DMS53 (cell line): ENCODE measurements at regions not wholly inside any gene's neighbourhood (a gene's known extent, or its start where the extent isn't known, plus 50 kb on each side); places are given as distances from the start of the nearest gene placed in this dataset.

Experiments used
- DNase-seq: peaks from one replicate; lab custom pipeline; 2025; lab: John Stamatoyannopoulos, UW

DNA sequence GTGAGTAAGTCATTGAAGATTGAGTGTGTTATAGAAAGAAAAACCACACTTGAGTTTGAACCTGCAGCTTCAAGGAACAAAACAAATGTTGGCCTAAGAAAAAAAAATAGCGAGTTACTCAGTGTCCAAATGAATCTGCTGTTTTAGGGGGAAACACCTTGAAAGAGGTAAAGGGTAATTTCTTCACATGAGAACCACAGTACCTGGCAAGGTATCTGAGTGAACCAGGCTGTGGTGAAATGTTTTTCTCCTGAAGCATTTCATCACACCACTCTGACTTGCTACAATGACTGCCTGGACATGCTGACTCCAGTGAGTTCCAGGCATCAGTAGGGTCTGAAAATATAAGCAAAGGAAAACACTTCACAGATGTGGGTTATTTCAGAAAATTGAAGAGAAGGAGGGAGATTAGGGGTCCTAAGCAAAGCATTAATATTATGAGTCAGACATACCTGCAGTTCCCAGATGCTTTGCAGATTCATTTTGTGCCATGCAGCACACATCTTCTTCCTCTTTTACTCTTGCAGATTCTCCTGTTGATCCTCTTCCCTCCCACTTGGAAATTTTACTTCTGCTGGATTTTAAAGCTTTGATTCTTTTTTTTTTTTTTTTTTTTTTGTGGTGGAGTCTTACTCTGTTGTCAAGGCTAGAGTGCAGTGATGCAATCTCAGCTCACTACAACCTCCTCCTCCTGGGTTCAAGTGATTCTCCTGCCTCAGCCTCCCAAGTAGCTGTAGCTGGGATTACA is 206.2 kb upstream of the SGK1 start:
- DNase-seq, result no peak

DNA sequence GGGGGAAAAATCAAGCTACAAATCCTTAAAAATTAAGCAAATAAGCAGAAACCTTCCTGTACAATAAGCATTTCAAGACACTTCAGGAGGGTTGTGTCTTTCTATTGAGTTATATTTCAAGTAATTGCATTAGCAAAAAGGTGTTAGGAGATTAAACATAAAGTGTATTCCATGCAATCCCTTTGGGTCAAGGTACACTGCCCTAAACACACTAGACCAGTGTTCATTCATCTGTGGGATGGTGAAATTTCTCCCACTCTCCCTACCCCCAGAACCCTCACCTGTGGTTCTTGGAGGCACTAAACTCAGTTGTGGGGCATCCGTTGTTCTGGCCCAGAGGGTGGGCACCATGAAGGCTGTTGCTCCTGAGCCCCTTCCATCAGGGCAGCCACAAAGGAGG is 205.1 kb upstream of the SGK1 start:
- DNase-seq, result no peak

GRCh38 chr6:134521116-134521501 is 203.2 kb upstream of the SGK1 start:
- peak; percentile 76 for DNase-seq

DNA sequence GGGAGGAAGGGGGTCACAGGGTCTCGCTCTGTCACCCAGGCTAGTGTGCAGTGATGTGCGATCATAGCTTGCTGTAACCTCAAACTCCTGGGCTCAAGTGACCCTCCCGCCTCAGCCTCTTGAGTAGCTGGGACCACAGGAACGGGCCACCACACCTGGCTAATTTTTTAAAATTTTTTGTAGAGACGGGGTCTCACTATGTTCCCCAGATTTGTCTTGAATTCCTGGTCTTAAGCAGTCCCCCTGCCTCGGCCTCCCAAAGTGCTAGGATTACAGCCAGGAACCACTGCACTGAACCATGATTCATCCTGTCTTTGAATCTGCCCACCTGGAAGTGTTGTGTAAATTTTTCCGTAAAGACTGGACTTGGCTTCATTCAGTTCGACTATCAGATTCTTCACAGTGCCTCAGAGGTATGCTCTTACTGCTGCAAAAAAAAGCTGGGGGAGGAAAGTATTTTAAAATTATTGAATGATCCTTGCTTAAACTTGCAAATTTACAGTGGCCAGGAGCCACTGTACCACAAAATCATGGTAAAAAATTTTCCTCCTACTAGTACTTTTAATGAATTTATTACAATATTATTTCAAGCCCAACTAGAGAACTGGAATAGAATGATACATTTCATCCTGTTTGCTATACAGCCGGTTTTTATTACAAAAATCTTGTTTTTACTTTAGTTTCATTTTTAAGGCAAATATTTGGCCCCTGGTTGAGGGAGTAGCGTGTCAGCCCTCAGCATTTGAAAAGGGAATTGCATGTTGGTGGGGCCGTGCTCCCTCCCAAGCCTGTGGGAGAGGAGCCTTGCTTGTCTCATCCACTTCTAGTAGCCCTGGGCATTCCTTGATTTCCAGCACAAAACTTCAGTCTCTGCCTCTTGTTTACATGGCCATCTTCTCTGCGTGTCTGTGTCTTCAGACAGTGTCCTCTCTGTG is 202.5 kb upstream of the SGK1 start:
- DNase-seq, result peak; percentile 39

GRCh38 chr6:134519465-134519864 is 201.6 kb upstream of the SGK1 start:
- no peak for DNase-seq

GRCh38 chr6:134517868-134518267 is 200.0 kb upstream of the SGK1 start:
- no peak for DNase-seq

- peak; percentile 51 for DNase-seq
These were observed 199.3 kb upstream of the SGK1 start for GRCh38 chr6:134517145-134517658.

DNA sequence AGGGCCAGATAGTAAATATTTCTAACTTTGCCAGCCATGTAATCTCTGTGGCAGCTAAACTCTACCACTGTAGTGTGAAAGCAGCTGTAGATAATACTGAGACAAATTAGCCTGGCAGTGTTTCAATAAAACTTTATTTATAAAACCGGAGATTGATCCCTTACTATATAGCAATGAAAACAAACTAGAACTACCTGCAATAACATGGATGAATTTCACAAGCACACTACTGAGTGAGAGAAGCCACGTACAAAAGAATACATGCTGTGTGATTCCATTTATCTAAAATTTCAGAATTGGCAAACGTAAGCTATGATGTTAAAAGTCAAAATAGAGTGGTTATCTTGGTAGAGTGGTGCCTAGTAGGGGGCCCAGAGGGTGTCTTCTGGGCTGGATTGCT is 198.7 kb upstream of the SGK1 start:
- DNase-seq, result no peak

DNA sequence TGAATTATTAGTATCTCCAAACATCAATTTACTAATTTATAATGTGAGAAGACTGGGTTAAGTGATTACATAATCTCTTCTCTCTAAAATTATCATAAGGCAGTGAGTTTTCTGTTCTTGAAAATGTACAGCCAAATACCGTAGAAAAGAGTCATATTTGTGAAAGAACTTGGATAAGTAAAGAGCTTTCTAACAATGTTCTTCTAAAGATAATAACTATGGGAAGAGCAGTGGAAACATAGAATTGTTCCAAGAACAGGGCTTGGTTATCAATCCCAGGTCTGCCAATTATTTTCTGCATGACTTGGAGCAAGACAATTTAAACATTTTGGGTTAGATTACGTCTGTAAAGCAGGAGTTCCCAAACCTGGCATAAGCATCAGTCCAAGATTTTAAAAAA is 198.1 kb upstream of the SGK1 start:
- no peak for DNase-seq

GRCh38 chr6:134512981-134513391 is 195.1 kb upstream of the SGK1 start:
- DNase-seq, result no peak

DNA sequence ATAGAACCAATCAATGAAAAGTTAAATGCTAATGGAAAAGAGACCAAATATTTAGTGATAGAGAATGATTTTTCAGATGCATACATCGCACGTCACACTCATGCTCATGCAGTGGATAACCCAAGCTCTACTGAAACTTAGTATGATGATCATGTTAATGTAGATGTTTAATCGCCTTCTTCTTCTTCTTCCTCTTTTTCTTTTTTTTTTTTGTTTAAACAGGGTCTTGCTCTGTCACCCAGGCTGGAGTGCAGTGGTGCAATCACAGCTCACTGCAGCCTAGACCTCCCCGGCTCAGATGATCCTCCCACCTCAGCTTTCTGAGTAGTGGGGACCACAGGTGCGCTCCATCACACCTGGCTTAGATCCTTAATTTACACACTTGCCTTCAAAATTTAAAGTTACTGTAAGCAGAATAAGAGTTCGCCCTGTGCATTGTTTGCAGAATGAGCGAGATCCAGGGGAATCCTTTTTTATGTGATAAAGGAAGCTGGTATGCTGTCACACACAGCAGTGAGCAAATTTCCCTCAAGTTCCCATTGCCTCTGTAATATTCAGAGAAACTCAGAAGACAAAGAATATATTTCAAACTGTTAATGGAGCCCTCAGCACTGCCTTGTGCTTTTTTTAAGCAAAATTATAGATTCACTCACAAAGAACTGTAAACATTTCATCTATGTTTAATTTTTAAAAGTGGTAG is 194.2 kb upstream of the SGK1 start:
- DNase-seq, result no peak

- no peak for DNase-seq
These were observed 193.0 kb upstream of the SGK1 start for GRCh38 chr6:134510920-134511319.

DNA sequence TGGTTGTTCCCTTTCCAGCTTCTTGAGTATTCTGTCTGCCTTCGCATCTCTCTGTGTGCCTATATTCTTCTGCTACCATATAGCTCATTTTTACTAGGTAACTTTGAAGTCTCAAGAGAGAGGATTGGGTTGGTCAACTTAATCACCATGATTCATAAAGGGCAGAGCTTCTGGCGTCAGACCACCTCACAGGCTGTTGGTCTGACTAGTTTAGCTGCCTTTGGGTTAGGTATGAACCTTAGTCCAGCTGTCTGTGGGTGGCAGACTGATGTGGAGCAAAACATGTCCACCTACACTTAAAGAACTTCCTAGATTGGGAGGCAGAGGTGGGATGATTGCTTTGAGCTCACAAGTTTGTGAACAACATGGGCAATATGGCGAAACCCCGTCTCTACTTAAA is 192.2 kb upstream of the SGK1 start:
- no peak for DNase-seq

DNA sequence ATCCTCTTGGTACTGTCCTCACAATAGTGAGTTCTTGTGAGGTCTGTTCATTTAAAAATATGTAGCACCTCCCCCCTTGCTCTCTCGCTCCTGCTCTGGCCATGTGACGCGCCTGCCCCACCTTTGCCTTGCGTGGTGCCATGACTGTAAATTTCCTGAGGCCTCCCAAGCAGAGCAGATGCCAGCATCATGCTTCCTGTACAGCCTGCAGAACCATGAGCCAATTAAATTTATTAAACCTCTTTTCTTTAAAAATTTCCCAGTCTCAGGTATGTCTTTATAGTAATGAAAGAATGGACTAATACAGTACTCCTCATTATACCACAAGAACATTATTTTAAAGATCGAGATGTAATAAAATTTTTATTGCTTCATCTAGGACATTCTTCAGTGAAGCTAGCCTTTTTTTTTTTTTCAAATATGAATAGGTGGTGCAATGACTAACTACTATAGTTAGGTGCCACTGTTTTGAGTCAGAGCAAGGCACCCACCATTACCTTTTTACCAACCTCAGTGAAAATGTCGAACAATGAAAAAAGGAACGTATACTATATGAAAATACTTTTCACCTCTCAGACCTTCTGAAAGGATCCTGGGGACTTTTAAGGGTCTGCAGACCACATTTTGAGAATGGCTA is 191.1 kb upstream of the SGK1 start:
- DNase-seq, result no peak

DNA sequence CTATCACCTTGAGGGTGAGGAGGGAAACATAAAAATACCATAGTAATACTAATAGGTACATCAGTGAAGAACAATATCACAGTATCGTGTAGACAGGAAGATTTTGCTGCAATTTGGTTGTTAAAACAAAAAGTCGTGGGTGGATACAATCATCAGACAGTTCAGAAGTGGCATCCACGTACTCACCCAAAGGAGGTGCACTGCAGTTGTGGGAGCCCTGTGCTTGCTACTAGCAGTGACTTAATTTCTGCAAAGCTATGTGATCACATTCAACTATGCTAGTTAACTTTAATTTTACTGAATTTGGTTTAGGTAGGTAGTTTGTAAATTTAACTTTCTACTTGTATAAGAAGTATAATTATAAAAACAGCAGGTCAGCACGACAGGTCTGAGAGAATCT is 188.2 kb upstream of the SGK1 start:
- DNase-seq, result no peak

DNA sequence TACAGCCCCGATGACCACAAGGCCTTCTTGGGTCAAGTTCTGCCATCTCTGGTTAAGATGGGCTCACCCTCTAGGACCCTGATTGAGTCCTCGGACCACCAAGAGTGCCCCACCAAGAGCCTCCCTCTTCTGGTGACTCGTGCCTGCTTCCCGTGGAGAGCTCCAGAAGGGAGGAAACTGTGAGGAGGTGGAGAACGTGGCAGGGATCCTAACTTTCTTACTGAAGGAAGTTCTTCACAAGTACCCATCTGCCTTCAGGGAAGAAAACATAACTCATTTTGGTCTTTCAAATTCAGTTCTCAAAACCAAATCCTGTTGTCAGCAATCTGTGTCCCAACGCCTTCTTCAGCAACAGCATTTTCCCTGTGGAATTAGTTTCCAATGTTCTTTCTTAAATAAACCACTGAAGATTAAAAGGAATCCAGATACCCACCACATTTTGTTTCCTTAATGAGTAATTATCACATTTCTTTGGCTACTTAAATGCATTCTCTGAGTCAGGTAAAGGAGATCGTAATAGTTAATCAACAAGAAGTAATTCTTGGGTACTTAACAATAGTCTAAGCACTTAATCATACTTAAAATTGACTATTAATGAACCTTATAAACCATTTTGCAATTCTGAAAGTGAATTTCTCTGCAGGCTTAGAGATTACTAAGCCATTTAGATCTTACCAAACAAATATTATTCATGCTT is 185.8 kb upstream of the SGK1 start:
- DNase-seq, result no peak

GRCh38 chr6:134502614-134503549 is 185.0 kb upstream of the SGK1 start:
- no peak for DNase-seq

DNA sequence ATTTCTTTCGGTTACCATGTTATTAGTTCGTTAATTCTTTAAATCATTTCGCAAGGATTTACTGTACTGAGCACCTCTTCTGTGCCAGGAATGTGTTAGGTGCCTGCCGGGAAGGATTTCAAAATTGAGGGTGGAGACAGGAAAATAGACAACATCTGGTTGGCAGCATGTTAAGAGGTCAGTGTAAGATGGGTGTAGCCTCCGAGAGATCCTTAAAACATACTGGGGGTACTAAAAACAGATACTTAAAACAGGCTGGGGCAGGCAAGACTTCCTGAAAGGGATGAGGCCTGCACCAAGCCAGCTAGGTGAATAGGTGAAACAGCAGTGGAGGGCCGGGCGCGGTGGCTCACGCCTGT is 178.0 kb upstream of the SGK1 start:
- no peak for DNase-seq

- DNase-seq, result no peak
These were observed 177.4 kb upstream of the SGK1 start for GRCh38 chr6:134495203-134495889.

DNA sequence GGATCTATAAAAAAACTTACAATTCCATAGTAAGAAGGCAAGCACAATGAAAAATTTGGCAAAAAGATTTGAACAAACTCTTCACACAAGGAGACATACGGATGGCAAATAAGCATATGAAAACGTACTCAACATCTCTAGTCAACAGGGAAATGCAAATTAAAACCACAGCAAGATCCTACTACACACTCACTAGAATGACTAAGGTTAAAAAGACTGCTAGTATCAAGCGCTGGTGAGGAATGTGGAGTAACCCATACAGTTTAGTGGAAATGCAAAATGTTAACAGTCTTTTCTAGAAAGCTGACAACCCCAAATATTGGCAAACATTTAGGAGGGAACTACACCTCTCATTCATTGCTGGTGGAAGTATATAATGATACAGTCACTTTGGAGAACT is 175.9 kb upstream of the SGK1 start:
- no peak for DNase-seq
